ENCODE measurements at regions not wholly inside any gene's neighbourhood (a gene's known extent, or its start where the extent isn't known, plus 50 kb on each side); places are given as distances from the start of the nearest gene placed in this dataset.

GRCh38 chr15:31727612-31728011 is 302.7 kb upstream of the CHRNA7 start:
- Histone ChIP-seq H3K27me3 (no peaks in the 10 kb centered on the region), H3K4me1 (no peaks in the 10 kb centered on the region), H3K4me3 (no peak overlapping the region), H3K9me3 (peaks cover 0 to 13% (median 0%) of the 10 kb centered on the region in 4 donors), H3K27ac (no peak overlapping the region), H3K36me3 (no peaks in the 10 kb centered on the region)
- WGBS, 2 donors, result 79 to 94% methylated on average over 3 of the region's 3 CpGs
- DNase-seq (ENCODE audit: low spot score in 2 of 2), result no peak
- TF ChIP-seq POLR2A (IDR thresholded peaks at IDR 0.05) (no peak), EP300 (IDR thresholded peaks at IDR 0.05) (no peak), CTCF (IDR thresholded peaks at IDR 0.05) (no peak)

- DNase-seq (ENCODE audit: low spot score in 2 of 2), result no peak
- H3K27me3 ChIP-seq, result no peaks in the 10 kb centered on the region
- 64 to 65% methylated on average over 3 of the region's 3 CpGs for WGBS, 2 donors
- H3K4me3 ChIP-seq, result no peak overlapping the region
- H3K27ac ChIP-seq, result no peak overlapping the region
- no peaks in the 10 kb centered on the region for H3K36me3 ChIP-seq
- no peaks in the 10 kb centered on the region for H3K4me1 ChIP-seq
- TF ChIP-seq CTCF (IDR thresholded peaks at IDR 0.05), result no peak
- no peak for TF ChIP-seq EP300 (IDR thresholded peaks at IDR 0.05)
- TF ChIP-seq POLR2A (IDR thresholded peaks at IDR 0.05), result no peak
- peaks cover 0 to 28% (median 0%) of the 10 kb centered on the region in 4 donors for H3K9me3 ChIP-seq
These were observed 297.6 kb upstream of the CHRNA7 start for GRCh38 chr15:31732726-31733125.

GRCh38 chr15:31733424-31733823 is 296.9 kb upstream of the CHRNA7 start:
- no peaks in the 10 kb centered on the region for H3K4me1 ChIP-seq
- no peak for DNase-seq (ENCODE audit: low spot score in 2 of 2)
- TF ChIP-seq POLR2A (IDR thresholded peaks at IDR 0.05), result no peak
- no peak for TF ChIP-seq CTCF (IDR thresholded peaks at IDR 0.05)
- TF ChIP-seq EP300 (IDR thresholded peaks at IDR 0.05), result no peak
- no peak overlapping the region for H3K4me3 ChIP-seq
- WGBS, 2 donors, result 44 to 54% methylated on average over 4 of the region's 4 CpGs
- peaks cover 0 to 28% (median 0%) of the 10 kb centered on the region in 4 donors for H3K9me3 ChIP-seq
- no peak overlapping the region for H3K27ac ChIP-seq
- H3K27me3 ChIP-seq, result no peaks in the 10 kb centered on the region
- no peaks in the 10 kb centered on the region for H3K36me3 ChIP-seq

GRCh38 chr15:31740203-31740602 is 290.1 kb upstream of the CHRNA7 start:
- Histone ChIP-seq H3K27me3 (no peaks in the 10 kb centered on the region), H3K27ac (no peak overlapping the region), H3K9me3 (peaks cover 0 to 49% (median 5%) of the 10 kb centered on the region in 4 donors), H3K4me1 (no peaks in the 10 kb centered on the region), H3K36me3 (no peaks in the 10 kb centered on the region), H3K4me3 (no peak overlapping the region)
- no peak for TF ChIP-seq EP300 (IDR thresholded peaks at IDR 0.05)
- no peak for TF ChIP-seq CTCF (IDR thresholded peaks at IDR 0.05)
- no peak for TF ChIP-seq POLR2A (IDR thresholded peaks at IDR 0.05)
- DNase-seq (ENCODE audit: low spot score in 2 of 2), result no peak
- WGBS, 2 donors, result 43 to 54% methylated on average over 9 of the region's 9 CpGs

- no peak overlapping the region for H3K27ac ChIP-seq
- no peaks in the 10 kb centered on the region for H3K36me3 ChIP-seq
- H3K4me3 ChIP-seq, result no peak overlapping the region
- no peak for TF ChIP-seq CTCF (IDR thresholded peaks at IDR 0.05)
- TF ChIP-seq POLR2A (IDR thresholded peaks at IDR 0.05), result no peak
- no peak for TF ChIP-seq EP300 (IDR thresholded peaks at IDR 0.05)
- no peaks in the 10 kb centered on the region for H3K4me1 ChIP-seq
- H3K9me3 ChIP-seq, result peaks cover 0 to 73% (median 5%) of the 10 kb centered on the region in 4 donors
- no peak for DNase-seq (ENCODE audit: low spot score in 2 of 2)
- no peaks in the 10 kb centered on the region for H3K27me3 ChIP-seq
These were observed 284.5 kb upstream of the CHRNA7 start for GRCh38 chr15:31745841-31746240.
